ENCODE measurements at regions not wholly inside any gene's neighbourhood (a gene's known extent, or its start where the extent isn't known, plus 50 kb on each side); places are given as distances from the start of the nearest gene placed in this dataset.

DNA sequence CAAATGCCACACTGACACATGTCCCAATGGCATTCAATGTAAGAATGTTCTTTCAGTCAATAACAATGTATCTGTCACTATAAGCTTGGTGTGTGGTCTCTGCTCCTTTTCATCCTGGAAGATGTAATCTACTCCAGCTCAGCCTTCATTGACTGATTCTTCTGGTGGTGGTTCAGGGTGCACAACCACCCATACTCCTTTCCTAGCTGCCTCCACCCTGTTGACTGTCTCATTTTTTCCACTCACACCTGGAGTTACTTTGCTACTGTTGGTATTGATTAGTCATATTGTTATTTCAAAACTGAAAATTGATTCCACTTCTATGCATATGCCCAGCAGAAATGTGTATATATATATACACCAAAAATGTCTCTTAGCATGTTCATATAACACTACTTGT, 140.5 kb downstream of the ASB9 start:
- TF ChIP-seq POLR2A (IDR thresholded peaks at IDR 0.05) (no peak), EP300 (IDR thresholded peaks at IDR 0.05) (no peak)
- TF ChIP-seq, protein P1, sequence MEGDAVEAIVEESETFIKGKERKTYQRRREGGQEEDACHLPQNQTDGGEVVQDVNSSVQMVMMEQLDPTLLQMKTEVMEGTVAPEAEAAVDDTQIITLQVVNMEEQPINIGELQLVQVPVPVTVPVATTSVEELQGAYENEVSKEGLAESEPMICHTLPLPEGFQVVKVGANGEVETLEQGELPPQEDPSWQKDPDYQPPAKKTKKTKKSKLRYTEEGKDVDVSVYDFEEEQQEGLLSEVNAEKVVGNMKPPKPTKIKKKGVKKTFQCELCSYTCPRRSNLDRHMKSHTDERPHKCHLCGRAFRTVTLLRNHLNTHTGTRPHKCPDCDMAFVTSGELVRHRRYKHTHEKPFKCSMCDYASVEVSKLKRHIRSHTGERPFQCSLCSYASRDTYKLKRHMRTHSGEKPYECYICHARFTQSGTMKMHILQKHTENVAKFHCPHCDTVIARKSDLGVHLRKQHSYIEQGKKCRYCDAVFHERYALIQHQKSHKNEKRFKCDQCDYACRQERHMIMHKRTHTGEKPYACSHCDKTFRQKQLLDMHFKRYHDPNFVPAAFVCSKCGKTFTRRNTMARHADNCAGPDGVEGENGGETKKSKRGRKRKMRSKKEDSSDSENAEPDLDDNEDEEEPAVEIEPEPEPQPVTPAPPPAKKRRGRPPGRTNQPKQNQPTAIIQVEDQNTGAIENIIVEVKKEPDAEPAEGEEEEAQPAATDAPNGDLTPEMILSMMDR (IDR thresholded peaks at IDR 0.05): no peak
